ENCODE measurements at regions not wholly inside any gene's neighbourhood (a gene's known extent, or its start where the extent isn't known, plus 50 kb on each side); places are given as distances from the start of the nearest gene placed in this dataset.
"Not testable (repeated sequence)": the region's sequence is repeated elsewhere in the genome, so short reads cannot be mapped to it uniquely, and the experiment has no call there.

GRCh38 chr3:73150369-73151130 lies 89.1 kb downstream of the EBLN2 start:
- Mint-ChIP-seq H3K27ac (no peak overlapping the region), H3K4me1 (peaks cover 0 to 2% of the 10 kb centered on the region in 2 donors), H3K4me3 (no peak overlapping the region), H3K27me3 (ENCODE audit: low read depth in 3 of 3) (peaks cover 0 to 18% (median 13%) of the 10 kb centered on the region in 3 donors), H3K36me3 (no peaks in the 10 kb centered on the region), H3K9me3 (peaks cover 0 to 2% (median 0%) of the 10 kb centered on the region in 6 donors)
- no peak for DNase-seq

- H3K36me3 Mint-ChIP-seq, H3K9me3 Mint-ChIP-seq, H3K4me1 Mint-ChIP-seq: not testable (repeated sequence)
- peak overlapping the region in 2 of 5 donors; percentile 24 to 78 for H3K4me3 Mint-ChIP-seq
- peak; percentile 4 to 72 (median 22) for DNase-seq
- peak overlapping the region in 3 of 6 donors; percentile 11 to 95 (median 69) for H3K27ac Mint-ChIP-seq
- H3K27me3 Mint-ChIP-seq (ENCODE audit: low read depth in 3 of 3): peaks cover 0 to 13% (median 9%) of the 10 kb centered on the region in 3 donors
Measured at GRCh38 chr3:73152571-73152970, 91.1 kb downstream of the EBLN2 start.

- H3K9me3 Mint-ChIP-seq, H3K36me3 Mint-ChIP-seq, DNase-seq, H3K4me1 Mint-ChIP-seq: not testable (repeated sequence)
- Mint-ChIP-seq H3K4me3 (peak overlapping the region in 1 of 5 donors; percentile 78), H3K27me3 (ENCODE audit: low read depth in 3 of 3) (peaks cover 0 to 13% (median 9%) of the 10 kb centered on the region in 3 donors), H3K27ac (peak overlapping the region in 2 of 6 donors; percentile 69 to 95)
Measured at GRCh38 chr3:73153057-73153456, 91.6 kb downstream of the EBLN2 start.

- not testable (repeated sequence) for H3K36me3 Mint-ChIP-seq, H3K27ac Mint-ChIP-seq, DNase-seq, H3K4me3 Mint-ChIP-seq, H3K9me3 Mint-ChIP-seq, H3K4me1 Mint-ChIP-seq
- H3K27me3 Mint-ChIP-seq (ENCODE audit: low read depth in 3 of 3): peaks cover 0 to 13% (median 9%) of the 10 kb centered on the region in 3 donors
Measured at GRCh38 chr3:73154261-73154660, 92.8 kb downstream of the EBLN2 start.

- H3K4me3 Mint-ChIP-seq, DNase-seq, H3K36me3 Mint-ChIP-seq, H3K4me1 Mint-ChIP-seq, H3K27ac Mint-ChIP-seq, H3K9me3 Mint-ChIP-seq: not testable (repeated sequence)
- peaks cover 0 to 14% (median 9%) of the 10 kb centered on the region in 3 donors for H3K27me3 Mint-ChIP-seq (ENCODE audit: low read depth in 3 of 3)
Measured at GRCh38 chr3:73155441-73155840, 94.0 kb downstream of the EBLN2 start.

GRCh38 chr3:73164622-73165021 lies 103.2 kb downstream of the EBLN2 start:
- no peak for DNase-seq
- Mint-ChIP-seq H3K27ac (no peak overlapping the region), H3K9me3 (peaks cover 0 to 8% (median under 1%) of the 10 kb centered on the region in 6 donors), H3K36me3 (no peaks in the 10 kb centered on the region), H3K4me3 (no peak overlapping the region), H3K27me3 (ENCODE audit: low read depth in 3 of 3) (peaks cover 0 to 9% (median 2%) of the 10 kb centered on the region in 3 donors), H3K4me1 (no peaks in the 10 kb centered on the region)

GRCh38 chr3:73175698-73176097 lies 114.2 kb downstream of the EBLN2 start:
- no peak for DNase-seq
- Mint-ChIP-seq H3K4me1 (no peaks in the 10 kb centered on the region), H3K4me3 (no peak overlapping the region), H3K27me3 (ENCODE audit: low read depth in 3 of 3) (peaks cover 0 to 8% (median 0%) of the 10 kb centered on the region in 3 donors), H3K9me3 (peaks cover 0 to 1% (median 0%) of the 10 kb centered on the region in 6 donors), H3K27ac (no peak overlapping the region), H3K36me3 (no peaks in the 10 kb centered on the region)

- DNase-seq: no peak
- Mint-ChIP-seq H3K4me1 (no peaks in the 10 kb centered on the region), H3K27me3 (ENCODE audit: low read depth in 3 of 3) (peaks cover 0 to 8% (median 0%) of the 10 kb centered on the region in 3 donors), H3K9me3 (no peaks in the 10 kb centered on the region), H3K27ac (no peak overlapping the region), H3K4me3 (no peak overlapping the region), H3K36me3 (no peaks in the 10 kb centered on the region)
Measured at GRCh38 chr3:73176941-73177340, 115.5 kb downstream of the EBLN2 start.

GRCh38 chr3:73177827-73178226 lies 116.4 kb downstream of the EBLN2 start:
- no peaks in the 10 kb centered on the region for H3K4me1 Mint-ChIP-seq
- no peak overlapping the region for H3K27ac Mint-ChIP-seq
- no peaks in the 10 kb centered on the region for H3K36me3 Mint-ChIP-seq
- H3K9me3 Mint-ChIP-seq: no peaks in the 10 kb centered on the region
- H3K27me3 Mint-ChIP-seq (ENCODE audit: low read depth in 3 of 3): peaks cover 0 to 8% (median 0%) of the 10 kb centered on the region in 3 donors
- no peak for DNase-seq
- H3K4me3 Mint-ChIP-seq: no peak overlapping the region

GRCh38 chr3:73179601-73180000 lies 118.1 kb downstream of the EBLN2 start:
- peaks cover 0 to 1% (median 0%) of the 10 kb centered on the region in 6 donors for H3K9me3 Mint-ChIP-seq
- H3K27ac Mint-ChIP-seq: no peak overlapping the region
- no peaks in the 10 kb centered on the region for H3K36me3 Mint-ChIP-seq
- H3K4me1 Mint-ChIP-seq: no peaks in the 10 kb centered on the region
- H3K27me3 Mint-ChIP-seq (ENCODE audit: low read depth in 3 of 3): peaks cover 0 to 7% (median 0%) of the 10 kb centered on the region in 3 donors
- no peak overlapping the region for H3K4me3 Mint-ChIP-seq
- DNase-seq: no peak

- Mint-ChIP-seq H3K9me3 (peaks cover 0 to 1% (median 0%) of the 10 kb centered on the region in 6 donors), H3K36me3 (no peaks in the 10 kb centered on the region), H3K27me3 (ENCODE audit: low read depth in 3 of 3) (peaks cover 0 to 5% (median 0%) of the 10 kb centered on the region in 3 donors), H3K4me1 (no peaks in the 10 kb centered on the region), H3K27ac (no peak overlapping the region), H3K4me3 (no peak overlapping the region)
- DNase-seq: no peak
Measured at GRCh38 chr3:73186741-73187140, 125.3 kb downstream of the EBLN2 start.

- DNase-seq: no peak
- peaks cover 0 to 2% (median 0%) of the 10 kb centered on the region in 6 donors for H3K9me3 Mint-ChIP-seq
- peaks cover 0 to 6% (median 0%) of the 10 kb centered on the region in 3 donors for H3K27me3 Mint-ChIP-seq (ENCODE audit: low read depth in 3 of 3)
- H3K27ac Mint-ChIP-seq: no peak overlapping the region
- H3K36me3 Mint-ChIP-seq: no peaks in the 10 kb centered on the region
- H3K4me1 Mint-ChIP-seq: no peaks in the 10 kb centered on the region
- H3K4me3 Mint-ChIP-seq: no peak overlapping the region
Measured at GRCh38 chr3:73187328-73187727, 125.9 kb downstream of the EBLN2 start.

- Mint-ChIP-seq H3K36me3 (no peaks in the 10 kb centered on the region), H3K27me3 (ENCODE audit: low read depth in 3 of 3) (peaks cover 0 to 4% (median 0%) of the 10 kb centered on the region in 3 donors), H3K9me3 (peaks cover 0 to 3% (median 0%) of the 10 kb centered on the region in 6 donors), H3K4me1 (no peaks in the 10 kb centered on the region), H3K4me3 (no peak overlapping the region), H3K27ac (no peak overlapping the region)
- DNase-seq: no peak
Measured at GRCh38 chr3:73188707-73189106, 127.2 kb downstream of the EBLN2 start.

- Mint-ChIP-seq H3K4me1 (no peaks in the 10 kb centered on the region), H3K36me3 (no peaks in the 10 kb centered on the region), H3K4me3 (no peak overlapping the region), H3K9me3 (peaks cover 0 to 11% (median 0%) of the 10 kb centered on the region in 6 donors), H3K27ac (no peak overlapping the region), H3K27me3 (ENCODE audit: low read depth in 3 of 3) (peaks cover 0 to 8% (median 0%) of the 10 kb centered on the region in 3 donors)
- DNase-seq: no peak
Measured at GRCh38 chr3:73192036-73192738, 130.7 kb downstream of the EBLN2 start.

Measured in immature natural killer cell (primary cell).